Mammary epithelial cell (primary cell): ENCODE measurements at regions not wholly inside any gene's neighbourhood (a gene's known extent, or its start where the extent isn't known, plus 50 kb on each side); places are given as distances from the start of the nearest gene placed in this dataset.

ENCODE experiments used
- CTCF ChIP-seq, 2 donors: IDR thresholded peaks in 1 of 2; conservative IDR thresholded peaks in 1 of 2; 2 replicates each; pipeline ENCODE4 v1.5.1; 2011 to 2012; ENCODE audit warnings: inconsistent platforms in 2 of 2, low read length in 2 of 2, mild to moderate bottlenecking in 2 of 2, control low read depth in 1 of 2, low read depth in 1 of 2; ENCODE audit not compliant: insufficient read depth in 1 of 2; ENCODE audit errors: extremely low read depth in 1 of 2
- EZH2 ChIP-seq: IDR thresholded peaks from 2 replicates; pipeline ENCODE4 v1.6.1; 2012; ENCODE audit warnings: low read length, inconsistent platforms, borderline replicate concordance

DNA sequence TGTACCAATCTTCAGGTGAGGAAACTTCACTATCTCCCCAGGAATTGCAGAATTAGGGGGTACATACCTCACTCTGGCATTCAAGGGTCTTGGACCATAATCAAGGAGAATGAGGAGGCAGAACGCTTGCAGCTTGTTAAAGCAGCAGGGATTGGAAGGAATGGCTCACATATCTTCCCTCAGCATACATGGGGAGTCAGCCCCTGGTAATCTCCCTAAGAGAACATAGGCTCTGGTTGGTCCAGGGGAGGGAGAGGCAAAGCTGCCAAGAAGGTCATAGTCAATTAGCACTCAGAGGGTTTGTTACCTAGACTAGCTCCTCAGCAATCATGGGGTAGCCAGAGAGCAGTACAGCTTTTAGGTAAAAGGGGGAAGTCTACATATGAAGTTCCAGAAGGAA is 256.8 kb downstream of the INSC start:
- TF ChIP-seq CTCF (conservative IDR thresholded peaks at IDR 0.05 in 1 of 2, IDR thresholded peaks at IDR 0.05 in 1 of 2; ENCODE audit: extremely low read depth in 1 of 2, insufficient read depth in 1 of 2, low read depth in 1 of 2, low read length in 2 of 2) (no peak), EZH2 (no peak)
